Parathyroid adenoma (tissue), 2 donors: ENCODE measurements at regions not wholly inside any gene's neighbourhood (a gene's known extent, or its start where the extent isn't known, plus 50 kb on each side); places are given as distances from the start of the nearest gene placed in this dataset.

Experiments used
- H2AFZ ChIP-seq: fragments of 300-600 bp; sonication (generic); one replicate; pipeline ENCODE4 v1.7.0; 2017; ENCODE audit warnings: antibody characterized with exemption, mild to moderate bottlenecking
- H3K27ac ChIP-seq: fragments of 300-600 bp; sonication (generic); one replicate; pipeline ENCODE4 v1.7.0; 2017
- H3K27me3 ChIP-seq: fragments of 300-600 bp; sonication (generic); one replicate; pipeline ENCODE4 v1.7.0; 2017; ENCODE audit warnings: low read length; ENCODE audit not compliant: control insufficient read depth, insufficient read depth
- H3K36me3 ChIP-seq: fragments of 300-600 bp; sonication (generic); one replicate; pipeline ENCODE4 v1.7.0; 2017; ENCODE audit warnings: low read length; ENCODE audit not compliant: control insufficient read depth, insufficient read depth
- H3K4me1 ChIP-seq: fragments of 300-600 bp; sonication (generic); one replicate; pipeline ENCODE4 v1.7.0; 2017; ENCODE audit warnings: control low read depth
- H3K4me2 ChIP-seq: fragments of 300-600 bp; sonication (generic); one replicate; pipeline ENCODE4 v1.7.0; 2017; ENCODE audit warnings: low read length
- H3K4me3 ChIP-seq: fragments of 300-600 bp; sonication (generic); one replicate; pipeline ENCODE4 v1.7.0; 2017; ENCODE audit warnings: low read depth, low read length
- H3K79me2 ChIP-seq: fragments of 300-600 bp; sonication (generic); one replicate; pipeline ENCODE4 v1.7.0; 2017; ENCODE audit warnings: control low read depth
- H3K9ac ChIP-seq: fragments of 300-600 bp; sonication (generic); one replicate; pipeline ENCODE4 v1.7.0; 2017; ENCODE audit warnings: mild to moderate bottlenecking
- H3K9me3 ChIP-seq: fragments of 300-600 bp; sonication (generic); one replicate; pipeline ENCODE4 v1.7.0; 2017; ENCODE audit warnings: low read length; ENCODE audit not compliant: control insufficient read depth
- TF ChIP-seq, protein P1 (sequence below): fragments of 300-600 bp; sonication (generic); IDR thresholded peaks from one replicate; pipeline ENCODE4 v1.7.0; 2017; ENCODE audit warnings: antibody characterized with exemption, mild to moderate bottlenecking
- donor health status: primary hyperparathyroidism.

GRCh38 chr3:67986706-67987105, 332.3 kb upstream of the SUCLG2 start:
- TF ChIP-seq, protein P1, sequence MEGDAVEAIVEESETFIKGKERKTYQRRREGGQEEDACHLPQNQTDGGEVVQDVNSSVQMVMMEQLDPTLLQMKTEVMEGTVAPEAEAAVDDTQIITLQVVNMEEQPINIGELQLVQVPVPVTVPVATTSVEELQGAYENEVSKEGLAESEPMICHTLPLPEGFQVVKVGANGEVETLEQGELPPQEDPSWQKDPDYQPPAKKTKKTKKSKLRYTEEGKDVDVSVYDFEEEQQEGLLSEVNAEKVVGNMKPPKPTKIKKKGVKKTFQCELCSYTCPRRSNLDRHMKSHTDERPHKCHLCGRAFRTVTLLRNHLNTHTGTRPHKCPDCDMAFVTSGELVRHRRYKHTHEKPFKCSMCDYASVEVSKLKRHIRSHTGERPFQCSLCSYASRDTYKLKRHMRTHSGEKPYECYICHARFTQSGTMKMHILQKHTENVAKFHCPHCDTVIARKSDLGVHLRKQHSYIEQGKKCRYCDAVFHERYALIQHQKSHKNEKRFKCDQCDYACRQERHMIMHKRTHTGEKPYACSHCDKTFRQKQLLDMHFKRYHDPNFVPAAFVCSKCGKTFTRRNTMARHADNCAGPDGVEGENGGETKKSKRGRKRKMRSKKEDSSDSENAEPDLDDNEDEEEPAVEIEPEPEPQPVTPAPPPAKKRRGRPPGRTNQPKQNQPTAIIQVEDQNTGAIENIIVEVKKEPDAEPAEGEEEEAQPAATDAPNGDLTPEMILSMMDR = no peak
- Histone ChIP-seq H3K27ac (no peak overlapping the region), H2AFZ (no peak overlapping the region), H3K79me2 (no peaks in the 10 kb centered on the region), H3K27me3 (no peaks in the 10 kb centered on the region), H3K4me1 (no peaks in the 10 kb centered on the region), H3K9me3 (no peaks in the 10 kb centered on the region), H3K4me2 (no peak overlapping the region), H3K36me3 (no peaks in the 10 kb centered on the region), H3K9ac (no peak overlapping the region), H3K4me3 (no peak overlapping the region)

- H3K9ac ChIP-seq = no peak overlapping the region
- H3K4me2 ChIP-seq = no peak overlapping the region
- H3K27me3 ChIP-seq = no peaks in the 10 kb centered on the region
- H2AFZ ChIP-seq = no peak overlapping the region
- no peaks in the 10 kb centered on the region for H3K4me1 ChIP-seq
- no peak overlapping the region for H3K27ac ChIP-seq
- H3K36me3 ChIP-seq = no peaks in the 10 kb centered on the region
- H3K9me3 ChIP-seq = no peaks in the 10 kb centered on the region
- H3K79me2 ChIP-seq = no peaks in the 10 kb centered on the region
- TF ChIP-seq, protein P1 = no peak
- no peak overlapping the region for H3K4me3 ChIP-seq
Observed at GRCh38 chr3:67983166-67983565, 328.8 kb upstream of the SUCLG2 start.

- no peak overlapping the region for H3K27ac ChIP-seq
- no peaks in the 10 kb centered on the region for H3K9me3 ChIP-seq
- no peaks in the 10 kb centered on the region for H3K27me3 ChIP-seq
- H3K79me2 ChIP-seq = no peaks in the 10 kb centered on the region
- H2AFZ ChIP-seq = no peak overlapping the region
- no peak overlapping the region for H3K9ac ChIP-seq
- no peaks in the 10 kb centered on the region for H3K36me3 ChIP-seq
- no peak overlapping the region for H3K4me3 ChIP-seq
- TF ChIP-seq, protein P1 = no peak
- no peak overlapping the region for H3K4me2 ChIP-seq
- H3K4me1 ChIP-seq = no peaks in the 10 kb centered on the region
Observed at GRCh38 chr3:67981077-67981476, 326.7 kb upstream of the SUCLG2 start.

DNA sequence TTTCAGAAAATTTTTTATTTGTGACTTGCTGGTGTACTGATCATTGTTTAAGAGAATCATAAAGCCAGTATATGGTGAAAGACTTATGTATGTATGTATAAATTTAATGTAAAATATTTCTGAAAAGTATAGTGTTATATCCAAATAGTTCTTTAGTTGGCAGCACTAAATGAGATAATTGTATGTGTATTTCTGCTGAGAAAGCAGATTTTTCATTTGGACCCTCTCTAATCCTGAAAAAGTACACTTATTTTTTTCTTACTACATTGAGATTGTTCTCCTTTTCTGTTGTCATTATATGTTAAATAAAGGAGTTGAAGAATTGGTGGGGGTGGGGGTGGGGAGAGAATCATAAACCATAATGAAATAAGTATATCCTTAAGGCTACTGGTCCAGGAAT, 324.9 kb upstream of the SUCLG2 start:
- H3K4me1 ChIP-seq = no peaks in the 10 kb centered on the region
- no peaks in the 10 kb centered on the region for H3K36me3 ChIP-seq
- H3K9ac ChIP-seq = no peak overlapping the region

DNA sequence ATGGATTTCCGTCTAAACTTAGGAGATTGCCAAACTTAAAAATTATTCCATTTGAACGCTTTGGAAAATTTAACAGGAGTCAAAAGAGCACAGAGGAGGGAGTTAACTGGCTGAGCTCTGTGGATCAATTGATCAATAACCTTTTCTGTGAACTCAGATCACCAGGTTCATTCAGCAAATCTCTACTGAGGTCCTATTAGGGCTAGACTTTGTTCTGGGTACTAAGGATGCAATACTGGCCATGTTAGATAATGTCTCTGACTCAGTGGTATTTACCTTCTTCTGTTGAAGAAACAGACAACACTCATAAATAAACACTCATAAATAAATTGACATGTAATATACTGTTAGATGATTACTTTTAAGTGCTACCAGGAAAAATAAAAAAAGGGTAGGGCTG, 323.4 kb upstream of the SUCLG2 start:
- Histone ChIP-seq H3K4me3 (no peak overlapping the region), H3K4me2 (no peak overlapping the region), H3K27me3 (no peaks in the 10 kb centered on the region), H3K36me3 (no peaks in the 10 kb centered on the region), H2AFZ (no peak overlapping the region), H3K4me1 (no peaks in the 10 kb centered on the region), H3K79me2 (no peaks in the 10 kb centered on the region), H3K9ac (no peak overlapping the region), H3K27ac (no peak overlapping the region), H3K9me3 (no peaks in the 10 kb centered on the region)
- TF ChIP-seq, protein P1 = no peak

More for the DNA sequence above, 324.9 kb upstream of the SUCLG2 start:
- no peak overlapping the region for H3K27ac ChIP-seq
- no peaks in the 10 kb centered on the region for H3K27me3 ChIP-seq
- no peak overlapping the region for H3K4me2 ChIP-seq
- TF ChIP-seq, protein P1 = no peak
- no peak overlapping the region for H3K4me3 ChIP-seq
- no peak overlapping the region for H2AFZ ChIP-seq
- no peaks in the 10 kb centered on the region for H3K79me2 ChIP-seq
- no peaks in the 10 kb centered on the region for H3K9me3 ChIP-seq
